ENCODE measurements at regions not wholly inside any gene's neighbourhood (a gene's known extent, or its start where the extent isn't known, plus 50 kb on each side); places are given as distances from the start of the nearest gene placed in this dataset.
A peak's percentile ranks its signal among the peaks of the same experiment; 100 is the strongest.

DNA sequence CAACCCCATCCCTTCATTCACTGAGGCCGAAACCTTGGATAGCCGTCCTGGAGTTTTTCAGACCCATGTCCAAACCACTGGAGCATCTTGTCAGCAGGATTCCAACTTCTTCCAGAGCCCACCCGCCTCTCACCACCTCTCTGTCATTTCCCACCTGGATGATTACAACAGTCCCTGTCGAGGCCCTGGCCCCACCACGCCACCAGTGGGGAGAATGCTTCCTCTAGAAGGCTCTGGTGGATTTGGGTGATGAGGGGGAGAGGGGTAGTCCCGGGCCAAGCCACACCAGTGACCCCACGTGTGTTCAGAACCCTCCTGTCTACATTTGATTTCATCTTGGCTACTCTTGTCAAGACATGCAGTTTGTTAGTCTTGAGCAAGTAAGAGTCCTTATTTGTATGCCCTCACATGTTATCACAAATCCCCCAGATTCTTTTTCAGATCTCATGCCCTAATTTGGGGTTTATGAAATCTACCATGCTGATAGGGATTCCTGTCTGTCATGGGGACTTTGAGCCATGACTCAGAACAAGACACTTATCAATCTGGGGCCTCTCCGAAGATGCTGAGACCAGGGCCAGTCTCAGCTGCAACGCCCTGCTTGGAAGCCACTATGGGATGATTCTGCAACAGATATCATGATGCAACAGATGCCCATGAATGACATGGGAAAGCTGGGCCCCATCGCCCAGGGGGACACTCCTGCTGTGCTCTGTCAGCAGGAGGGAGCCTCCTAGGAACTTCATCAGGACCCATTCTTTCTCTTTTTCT lies 186.1 kb downstream of the ZFP36L2 start:
- POLR2A ChIA-PET = no interaction called here
- H3K36me3 Mint-ChIP-seq = no peaks in the 10 kb centered on the region
- no peaks in the 10 kb centered on the region for H3K27me3 Mint-ChIP-seq
- DNase-seq (no peak), ATAC-seq (no peak)
- H3K4me3 Mint-ChIP-seq = peak overlapping the region in 2 of 10 donors; percentile 11 to 32
- no peaks in the 10 kb centered on the region for H3K9me3 Mint-ChIP-seq
- H3K4me1 Mint-ChIP-seq = peaks cover 3 to 16% (median 12%) of the 10 kb centered on the region in 4 donors
- H3K27ac Mint-ChIP-seq = peak overlapping the region in 4 of 10 donors; percentile 5 to 85 (median 42)

DNA sequence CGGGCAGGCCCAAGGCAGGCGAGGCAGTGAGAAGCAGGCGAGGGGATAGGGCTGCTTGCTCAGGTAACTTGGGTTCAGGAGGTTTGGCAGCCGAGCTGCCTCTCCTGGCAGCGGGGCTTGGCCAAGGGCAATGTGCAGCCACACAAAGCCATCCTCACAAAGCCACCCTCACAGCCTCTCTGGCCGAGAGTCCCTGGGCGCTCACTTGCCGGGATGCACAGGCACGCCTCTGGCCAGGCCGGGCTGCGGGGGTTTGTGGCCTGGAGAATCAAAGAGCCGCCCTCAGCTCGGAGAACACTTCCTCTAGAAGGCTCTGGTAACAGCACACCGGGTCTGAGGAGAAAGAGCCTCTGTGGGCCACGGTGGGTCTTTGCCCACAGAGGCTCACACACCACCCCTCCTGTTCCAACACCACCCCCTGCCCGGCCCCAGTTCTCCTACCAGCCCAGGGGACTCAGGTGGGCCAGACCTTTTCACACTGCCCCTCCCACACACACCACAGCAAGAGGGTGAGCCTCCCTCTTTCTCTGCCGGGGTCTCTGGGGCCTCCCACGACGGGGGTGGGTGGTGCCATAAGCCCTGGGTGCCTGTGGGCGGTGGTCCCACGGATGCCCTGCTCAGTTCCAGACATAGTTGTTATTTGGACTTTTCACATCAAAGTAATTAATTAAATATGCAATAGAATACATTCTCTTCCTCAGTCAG lies 186.9 kb downstream of the ZFP36L2 start:
- Mint-ChIP-seq H3K4me3 (peak overlapping the region in 1 of 10 donors; percentile 32), H3K27ac (peak overlapping the region in 5 of 10 donors; percentile 4 to 85 (median 46)), H3K36me3 (no peaks in the 10 kb centered on the region), H3K4me1 (peaks cover 3 to 16% (median 12%) of the 10 kb centered on the region in 4 donors), H3K9me3 (no peaks in the 10 kb centered on the region), H3K27me3 (no peaks in the 10 kb centered on the region)
- POLR2A ChIA-PET = interaction anchor here (1.2 kb wide), 1 partner anchor 26 kb away, joined by 3 read pairs; no protein-coding TSS in a partner anchor
- DNase-seq (no peak), ATAC-seq (peak; percentile 46 to 60)

DNA sequence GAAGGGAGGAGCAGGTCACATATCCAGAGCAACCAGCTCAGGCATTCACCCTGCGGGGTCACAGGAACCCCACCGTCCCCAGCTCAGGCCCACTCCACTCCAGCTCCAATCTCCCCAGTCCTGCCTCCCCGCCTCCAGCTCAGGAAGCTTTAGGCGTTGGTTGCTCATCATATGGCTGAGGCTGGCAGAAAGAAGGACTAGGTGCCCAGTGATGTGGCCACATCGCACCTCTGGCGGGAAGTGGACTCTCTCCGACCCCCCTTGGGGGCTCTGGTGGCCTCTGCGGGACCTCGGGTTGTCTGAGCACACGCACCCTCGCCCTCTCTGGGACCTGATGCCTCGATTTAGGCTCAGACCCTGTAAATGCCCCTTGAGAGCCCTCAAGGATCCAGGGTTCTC lies 187.7 kb downstream of the ZFP36L2 start:
- H3K9me3 Mint-ChIP-seq = no peaks in the 10 kb centered on the region

DNA sequence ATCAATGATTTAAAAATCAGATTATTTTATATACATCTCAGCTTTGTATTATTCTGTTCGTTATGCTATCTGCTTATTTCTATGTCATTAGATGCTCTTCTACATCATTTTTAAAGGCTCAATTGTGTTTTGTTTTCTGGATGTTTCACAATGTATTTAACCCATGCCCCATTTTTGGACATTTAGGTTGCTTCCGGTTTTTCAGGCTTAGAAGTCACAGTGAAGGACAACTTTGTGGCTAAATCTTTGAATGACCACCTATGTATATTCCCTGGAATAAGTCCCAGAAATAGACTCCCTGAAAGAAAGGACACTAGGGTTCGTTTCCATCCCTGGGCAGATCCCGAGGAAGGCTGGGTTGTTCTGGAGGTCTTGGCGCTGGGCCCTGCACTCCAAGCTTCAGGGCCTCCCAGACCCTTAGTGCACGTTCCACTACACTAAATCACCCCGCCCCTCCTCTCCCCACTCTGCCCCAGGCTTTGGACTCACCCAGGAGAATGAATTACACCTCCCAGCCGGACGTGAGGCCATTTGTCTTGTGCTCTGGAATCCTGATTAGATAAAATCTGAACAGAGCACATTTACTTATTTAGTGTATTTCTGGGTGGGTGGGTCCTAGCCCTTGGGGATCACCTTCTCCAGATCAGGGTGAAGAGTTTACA lies 188.2 kb downstream of the ZFP36L2 start:
- Mint-ChIP-seq H3K27me3 (no peaks in the 10 kb centered on the region), H3K4me3 (no peak overlapping the region), H3K4me1 (peaks cover 11 to 27% (median 24%) of the 10 kb centered on the region in 4 donors), H3K27ac (peak overlapping the region in 1 of 10 donors; percentile 29), H3K9me3 (no peaks in the 10 kb centered on the region), H3K36me3 (no peaks in the 10 kb centered on the region)
- POLR2A ChIA-PET = interaction anchor here (0.9 to 1.2 kb wide), 2 partner anchors 12 to 25 kb away, joined by 3 to 4 read pairs; no protein-coding TSS in a partner anchor
- ATAC-seq (no peak), DNase-seq (no peak)

More for the DNA sequence above, 187.7 kb downstream of the ZFP36L2 start:
- ATAC-seq = no peak
- H3K4me1 Mint-ChIP-seq = peaks cover 9 to 22% (median 19%) of the 10 kb centered on the region in 4 donors
- H3K27ac Mint-ChIP-seq = peak overlapping the region in 2 of 10 donors; percentile 29 to 62
- H3K4me3 Mint-ChIP-seq = no peak overlapping the region
- no peaks in the 10 kb centered on the region for H3K27me3 Mint-ChIP-seq
- POLR2A ChIA-PET = interaction anchor here (0.9 to 1.2 kb wide), 2 partner anchors 12 to 25 kb away, joined by 3 to 4 read pairs; no protein-coding TSS in a partner anchor
- no peaks in the 10 kb centered on the region for H3K36me3 Mint-ChIP-seq
- no peak for DNase-seq

DNA sequence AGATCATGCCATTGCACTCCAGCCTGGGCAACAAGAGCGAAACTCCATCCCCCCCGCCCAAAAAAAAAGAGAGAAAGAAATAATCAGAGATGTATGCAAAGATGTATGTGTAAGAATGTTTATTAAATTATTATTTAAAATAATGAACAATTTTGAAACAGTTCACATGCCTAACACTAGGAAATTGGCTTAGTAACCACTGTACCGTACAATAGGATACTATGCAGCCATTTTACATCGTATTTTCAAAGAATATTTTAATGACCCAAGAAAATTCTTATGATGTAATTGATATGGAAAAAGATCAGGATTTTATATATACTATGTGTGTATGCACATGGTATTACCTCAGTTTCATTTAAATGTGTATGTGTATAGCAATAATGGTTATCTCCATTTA lies 190.5 kb downstream of the ZFP36L2 start:
- peaks cover 24 to 44% (median 36%) of the 10 kb centered on the region in 4 donors for H3K4me1 Mint-ChIP-seq
- H3K27ac Mint-ChIP-seq = peak overlapping the region in 1 of 10 donors; percentile 70
- POLR2A ChIA-PET = no interaction called here
- DNase-seq (no peak), ATAC-seq (no peak)
- H3K9me3 Mint-ChIP-seq = no peaks in the 10 kb centered on the region
- no peaks in the 10 kb centered on the region for H3K36me3 Mint-ChIP-seq
- H3K27me3 Mint-ChIP-seq = no peaks in the 10 kb centered on the region
- no peak overlapping the region for H3K4me3 Mint-ChIP-seq

DNA sequence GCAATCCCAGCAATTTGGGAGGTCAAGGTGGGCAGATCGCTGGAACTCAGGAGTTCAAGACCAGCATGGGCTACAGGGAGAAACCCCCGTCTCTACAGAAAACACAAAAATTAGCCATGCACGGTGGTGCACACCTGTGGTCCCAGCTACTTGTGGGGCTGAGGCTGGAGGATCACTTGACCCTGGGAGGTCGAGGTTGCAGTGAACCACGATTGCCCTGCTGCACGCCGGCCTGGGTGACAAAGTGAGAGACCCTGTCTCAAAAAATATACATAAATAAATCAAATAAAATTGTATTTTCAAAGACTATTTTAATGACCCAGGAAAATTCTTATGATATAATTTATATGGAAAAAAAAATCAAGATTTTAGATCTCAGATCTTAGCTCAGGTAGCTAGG lies 191.5 kb downstream of the ZFP36L2 start:
- no peaks in the 10 kb centered on the region for H3K36me3 Mint-ChIP-seq
- no peaks in the 10 kb centered on the region for H3K9me3 Mint-ChIP-seq
- POLR2A ChIA-PET = interaction anchor here (1.5 kb wide), 1 partner anchor 192 kb away, joined by 5 read pairs; the partner anchor contains the start of gene ZFP36L2
- H3K4me1 Mint-ChIP-seq = peaks cover 24 to 39% (median 30%) of the 10 kb centered on the region in 4 donors
- no peak overlapping the region for H3K4me3 Mint-ChIP-seq
- no peaks in the 10 kb centered on the region for H3K27me3 Mint-ChIP-seq
- DNase-seq (no peak), ATAC-seq (no peak)
- H3K27ac Mint-ChIP-seq = no peak overlapping the region

DNA sequence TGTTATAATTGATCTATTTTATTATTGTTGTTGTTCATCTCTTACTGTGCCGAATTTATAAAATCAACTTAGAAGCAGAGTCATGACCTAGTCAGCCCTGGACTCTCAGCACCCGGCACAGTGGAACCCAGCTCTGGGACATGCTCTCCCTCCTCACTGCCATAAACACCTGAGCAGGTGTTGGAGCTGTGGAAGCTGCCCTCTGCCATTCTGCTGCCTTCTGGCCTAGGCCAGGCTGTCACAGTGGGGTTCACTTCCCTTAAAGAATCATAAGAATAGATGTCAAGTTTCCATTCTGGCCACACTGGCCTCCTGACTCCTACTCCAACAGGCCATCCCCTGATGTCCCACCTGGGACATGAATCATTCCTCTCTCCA lies 192.2 kb downstream of the ZFP36L2 start:
- DNase-seq (no peak), ATAC-seq (no peak)
- Mint-ChIP-seq H3K4me1 (peaks cover 21 to 32% (median 24%) of the 10 kb centered on the region in 4 donors), H3K27me3 (no peaks in the 10 kb centered on the region), H3K9me3 (no peaks in the 10 kb centered on the region), H3K4me3 (peak overlapping the region in 1 of 10 donors; percentile 31), H3K27ac (peak overlapping the region in 4 of 10 donors; percentile 38 to 88 (median 64)), H3K36me3 (no peaks in the 10 kb centered on the region)
- POLR2A ChIA-PET = interaction anchor here (0.6 to 1.5 kb wide), 2 partner anchors 132 to 193 kb away, joined by 3 to 5 read pairs; partner anchors contain the start of gene ZFP36L2

DNA sequence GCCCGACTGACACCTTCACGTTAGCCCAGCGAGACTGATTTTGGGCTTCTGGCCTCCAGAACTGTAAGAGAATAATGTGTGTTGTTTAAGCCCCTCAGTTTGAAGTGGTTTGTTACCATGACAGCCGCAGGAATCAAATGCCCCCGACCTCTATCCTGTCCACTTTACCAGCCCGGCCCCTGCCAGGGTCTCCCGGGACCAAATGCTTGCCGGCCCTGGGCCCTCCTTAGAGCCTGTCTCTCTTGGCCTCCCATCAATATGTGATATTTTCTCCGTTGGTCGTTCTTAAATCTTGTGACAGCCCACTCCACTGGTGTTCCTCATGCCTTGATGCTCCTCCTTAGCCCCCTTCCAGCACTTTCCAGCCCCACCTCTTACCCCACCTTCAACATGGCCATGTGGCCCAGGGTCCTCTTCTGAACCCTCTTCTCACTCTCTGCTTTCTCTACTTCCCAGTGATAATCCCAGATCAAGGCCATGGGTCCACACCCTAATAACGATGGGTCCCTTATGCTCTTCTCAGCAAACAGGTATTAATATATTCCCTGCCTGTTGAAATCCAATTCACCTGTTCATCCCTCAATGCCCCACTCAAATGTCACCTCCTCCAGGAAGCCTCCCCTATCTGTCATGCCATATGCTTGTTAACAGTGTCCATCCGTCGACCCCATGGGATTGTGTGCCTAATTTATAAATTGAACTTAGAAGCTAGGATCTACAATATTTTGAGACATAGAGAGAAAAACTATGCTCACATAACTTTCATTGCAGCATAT lies 192.8 kb downstream of the ZFP36L2 start:
- ATAC-seq = no peak
- Mint-ChIP-seq H3K4me1 (peaks cover 21 to 32% (median 24%) of the 10 kb centered on the region in 4 donors), H3K9me3 (no peaks in the 10 kb centered on the region), H3K36me3 (no peaks in the 10 kb centered on the region), H3K4me3 (peak overlapping the region in 6 of 10 donors; percentile 14 to 60 (median 31)), H3K27me3 (no peaks in the 10 kb centered on the region), H3K27ac (peak overlapping the region in 7 of 10 donors; percentile 26 to 88 (median 85))
- no peak for DNase-seq
- POLR2A ChIA-PET = no interaction called here

DNA sequence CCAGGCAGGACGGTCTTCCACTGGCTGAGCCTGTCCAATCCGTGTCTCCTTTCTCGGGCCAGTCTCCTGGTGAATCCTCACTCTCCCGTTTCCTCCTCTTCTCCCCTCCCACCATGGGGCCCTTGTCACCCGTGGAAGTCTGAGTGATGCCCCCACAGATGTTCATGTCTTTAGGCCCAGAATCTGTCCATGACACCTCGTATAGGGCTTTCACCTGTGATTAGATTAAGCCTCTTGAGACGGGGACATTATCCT lies 193.5 kb downstream of the ZFP36L2 start:
- Mint-ChIP-seq H3K36me3 (no peaks in the 10 kb centered on the region), H3K27me3 (no peaks in the 10 kb centered on the region), H3K4me3 (peak overlapping the region in 8 of 10 donors; percentile 52 to 84 (median 78)), H3K9me3 (no peaks in the 10 kb centered on the region), H3K4me1 (peaks cover 22 to 38% (median 27%) of the 10 kb centered on the region in 4 donors), H3K27ac (peak overlapping the region in 7 of 10 donors; percentile 70 to 94 (median 88))
- DNase-seq = no peak
- POLR2A ChIA-PET = interaction anchor here (1.5 to 1.6 kb wide), 2 partner anchors 18 to 97 kb away, joined by 3 to 4 read pairs; no protein-coding TSS in a partner anchor
- ATAC-seq = no peak

DNA sequence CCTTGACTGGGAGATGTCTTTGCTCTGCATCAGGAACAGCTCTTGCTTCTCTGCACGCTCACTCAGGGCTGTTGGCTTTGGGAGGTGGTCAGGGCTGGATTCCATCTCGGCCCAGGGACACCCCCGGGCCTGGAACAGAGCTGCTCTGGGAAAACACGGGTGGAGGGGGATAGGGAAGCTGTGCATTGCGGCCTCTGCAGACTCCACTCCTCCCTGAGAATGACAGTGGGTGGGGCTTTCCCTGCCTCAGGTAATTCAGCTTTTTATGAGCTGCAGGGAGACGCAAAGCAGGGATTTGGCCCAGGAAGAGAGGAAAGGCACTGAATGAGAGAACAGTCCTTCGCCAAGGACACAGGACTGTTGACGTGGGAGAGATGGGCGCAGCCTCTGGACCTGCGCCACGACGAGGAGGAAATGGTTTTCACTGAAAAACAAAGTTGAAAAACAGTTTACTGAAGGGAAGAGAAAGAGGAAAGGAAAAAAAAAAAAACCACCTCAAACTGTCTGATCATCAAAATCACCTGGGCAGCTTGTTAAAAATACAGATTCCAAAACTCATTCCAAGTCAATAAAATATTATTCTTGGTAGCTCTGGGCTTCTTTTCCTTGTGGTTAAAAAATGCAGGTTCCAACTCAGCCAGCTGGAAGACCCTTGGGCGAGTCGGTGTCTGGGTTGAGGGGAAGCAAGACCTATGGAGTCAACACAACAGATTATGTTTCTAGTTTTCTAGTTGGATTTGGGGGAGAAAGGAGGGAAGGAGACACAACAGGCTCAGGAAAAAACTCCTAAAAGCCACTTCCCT lies 194.0 kb downstream of the ZFP36L2 start:
- H3K27me3 Mint-ChIP-seq = no peaks in the 10 kb centered on the region
- ATAC-seq (peak in 1 of 2 donors; percentile 23), DNase-seq (no peak)
- no peaks in the 10 kb centered on the region for H3K36me3 Mint-ChIP-seq
- peaks cover 26 to 43% (median 32%) of the 10 kb centered on the region in 4 donors for H3K4me1 Mint-ChIP-seq
- H3K9me3 Mint-ChIP-seq = no peaks in the 10 kb centered on the region
- POLR2A ChIA-PET = interaction anchor here (0.6 to 1.6 kb wide), 6 partner anchors 15 to 195 kb away, joined by 3 to 4 read pairs (median 4); no protein-coding TSS in a partner anchor
- peak overlapping the region in 9 of 10 donors; percentile 39 to 94 (median 88) for H3K27ac Mint-ChIP-seq
- H3K4me3 Mint-ChIP-seq = peak overlapping the region; percentile 4 to 84 (median 76)

DNA sequence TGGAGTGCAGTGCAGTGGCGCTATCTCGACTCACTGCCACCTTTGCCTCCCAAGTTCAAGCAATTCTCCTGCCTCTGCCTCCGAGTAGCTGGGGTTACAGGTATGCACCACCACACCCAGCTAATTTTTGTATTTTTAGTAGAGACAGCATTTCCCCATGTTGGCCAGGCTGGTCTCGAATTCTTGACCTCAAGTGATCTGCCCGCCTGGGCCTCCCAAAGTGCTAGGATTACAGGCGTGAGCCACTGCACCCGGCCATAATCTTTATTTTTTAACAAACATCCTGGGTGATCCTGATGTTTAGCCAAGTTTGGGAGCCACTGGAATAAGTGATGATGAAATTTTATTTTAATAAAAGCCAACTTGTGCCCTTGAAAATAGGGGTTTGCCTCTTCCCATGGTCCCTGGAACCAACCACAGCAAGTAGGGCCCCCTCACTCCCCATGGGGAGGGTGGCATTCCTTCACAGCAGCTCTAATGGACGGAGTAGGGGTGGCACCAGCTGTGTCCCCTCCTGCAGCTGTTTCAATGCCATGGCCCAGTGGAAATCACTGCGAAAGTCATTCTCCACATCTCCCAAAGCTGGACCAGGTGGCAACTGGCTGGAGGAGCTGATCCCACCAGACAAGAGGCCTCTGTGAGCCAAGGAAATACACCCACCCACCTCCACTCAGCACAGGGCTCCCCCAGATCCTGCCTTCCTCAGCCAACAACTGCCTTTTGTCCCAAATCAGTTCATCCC lies 194.8 kb downstream of the ZFP36L2 start:
- DNase-seq = no peak
- no peaks in the 10 kb centered on the region for H3K27me3 Mint-ChIP-seq
- H3K9me3 Mint-ChIP-seq = no peaks in the 10 kb centered on the region
- ATAC-seq = no peak
- POLR2A ChIA-PET = interaction anchor here (0.6 to 1.6 kb wide), 9 partner anchors 11 to 196 kb away, joined by 3 to 5 read pairs (median 4); no protein-coding TSS in a partner anchor
- peaks cover 33 to 49% (median 38%) of the 10 kb centered on the region in 4 donors for H3K4me1 Mint-ChIP-seq
- H3K36me3 Mint-ChIP-seq = no peaks in the 10 kb centered on the region
- H3K27ac Mint-ChIP-seq = peak overlapping the region in 7 of 10 donors; percentile 39 to 88 (median 73)
- H3K4me3 Mint-ChIP-seq = peak overlapping the region in 3 of 10 donors; percentile 54 to 82 (median 78)

Measured in naive thymus-derived CD8-positive, alpha-beta T cell (primary cell).